Thyroid gland (tissue), 4 donors: ENCODE measurements at regions not wholly inside any gene's neighbourhood (a gene's known extent, or its start where the extent isn't known, plus 50 kb on each side); places are given as distances from the start of the nearest gene placed in this dataset.

ENCODE experiments used
- DNase-seq, 2 donors: peaks; one replicate each; pipeline ENCODE4 v3.0.0-alpha.2; 2019
- H3K27ac ChIP-seq, 3 donors: fragments of 200-600 bp; sonication (generic); 1 replicate in 2 of 3; 2 replicates in 1 of 3; pipeline ENCODE4 v1.5.1; 2016 to 2019; ENCODE audit warnings: mild to moderate bottlenecking in 1 of 3, moderate library complexity in 1 of 3
- H3K27me3 ChIP-seq: fragments of 200-600 bp; sonication (generic); one replicate; pipeline ENCODE4 v1.5.1; 2019
- H3K36me3 ChIP-seq, 2 donors: fragments of 200-600 bp; sonication (generic); one replicate each; pipeline ENCODE4 v1.5.1; 2016 to 2019
- H3K4me1 ChIP-seq, 2 donors: fragments of 200-600 bp; sonication (generic); one replicate each; pipeline ENCODE4 v1.5.1; 2017 to 2019
- H3K4me3 ChIP-seq, 3 donors: fragments of 200-600 bp; sonication (generic); replicated peaks in 1 of 3; 1 replicate in 2 of 3; 2 replicates in 1 of 3; pipeline ENCODE4 v1.5.1; 2016; ENCODE audit warnings: mild to moderate bottlenecking in 1 of 3
- H3K9me3 ChIP-seq: fragments of 200-600 bp; sonication (generic); one replicate; pipeline ENCODE4 v1.5.1; 2017
- POLR2A ChIP-seq, 2 donors: fragments of 450-650 bp; IDR thresholded peaks; one replicate each; pipeline ENCODE4 v1.6.1; 2017; ENCODE audit warnings: antibody characterized with exemption in 2 of 2, mild to moderate bottlenecking in 2 of 2, moderate library complexity in 1 of 2
- WGBS, 2 donors: methylation state at CpG; one replicate each; pipeline ENCODE4 v1.1.5; 2017; 5-methylcytosine and 5-hydroxymethylcytosine counted together
- intact Hi-C: fragments of 100-400 bp; cut with DNase I; formaldehyde crosslinking; loops from one replicate; pipeline ENCODE4 v1.15.1; 2023
- TF ChIP-seq, protein P1 (sequence below), 6 experiments: fragments of 200-600 bp in 3 of 6; fragments of 450-650 bp in 3 of 6; sonication (generic) in 3 of 6; IDR thresholded peaks; one replicate each; pipeline ENCODE4 v1.5.1; 2016 to 2019; ENCODE audit warnings: antibody characterized with exemption in 6 of 6, mild to moderate bottlenecking in 2 of 6, inconsistent platforms in 1 of 6, moderate library complexity in 1 of 6

DNA sequence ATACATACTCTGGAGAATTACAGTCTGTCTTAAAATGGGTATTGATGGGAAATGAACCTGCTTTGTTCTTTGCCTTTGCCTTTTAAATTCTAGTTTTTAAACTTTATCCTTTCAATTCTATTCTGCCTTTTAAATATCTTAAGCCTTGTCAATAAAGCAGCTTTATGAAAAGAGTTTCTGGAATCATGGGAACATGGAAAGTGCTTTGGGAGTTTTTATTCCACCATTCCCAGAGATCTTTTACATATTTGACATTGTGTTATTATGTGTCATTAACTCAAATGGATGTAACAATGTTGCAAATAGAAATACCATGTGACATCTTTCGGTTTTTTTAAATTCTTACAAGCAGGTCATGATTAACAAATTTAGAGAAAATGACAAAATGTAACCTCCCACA is 555.7 kb upstream of the ANO3 start:
- Histone ChIP-seq H3K27me3 (no peaks in the 10 kb centered on the region), H3K27ac (no peak overlapping the region), H3K4me3 (no peak overlapping the region), H3K9me3 (no peaks in the 10 kb centered on the region), H3K4me1 (no peaks in the 10 kb centered on the region), H3K36me3 (no peaks in the 10 kb centered on the region)
- intact Hi-C loops: no loop called here
- TF ChIP-seq, protein P1, sequence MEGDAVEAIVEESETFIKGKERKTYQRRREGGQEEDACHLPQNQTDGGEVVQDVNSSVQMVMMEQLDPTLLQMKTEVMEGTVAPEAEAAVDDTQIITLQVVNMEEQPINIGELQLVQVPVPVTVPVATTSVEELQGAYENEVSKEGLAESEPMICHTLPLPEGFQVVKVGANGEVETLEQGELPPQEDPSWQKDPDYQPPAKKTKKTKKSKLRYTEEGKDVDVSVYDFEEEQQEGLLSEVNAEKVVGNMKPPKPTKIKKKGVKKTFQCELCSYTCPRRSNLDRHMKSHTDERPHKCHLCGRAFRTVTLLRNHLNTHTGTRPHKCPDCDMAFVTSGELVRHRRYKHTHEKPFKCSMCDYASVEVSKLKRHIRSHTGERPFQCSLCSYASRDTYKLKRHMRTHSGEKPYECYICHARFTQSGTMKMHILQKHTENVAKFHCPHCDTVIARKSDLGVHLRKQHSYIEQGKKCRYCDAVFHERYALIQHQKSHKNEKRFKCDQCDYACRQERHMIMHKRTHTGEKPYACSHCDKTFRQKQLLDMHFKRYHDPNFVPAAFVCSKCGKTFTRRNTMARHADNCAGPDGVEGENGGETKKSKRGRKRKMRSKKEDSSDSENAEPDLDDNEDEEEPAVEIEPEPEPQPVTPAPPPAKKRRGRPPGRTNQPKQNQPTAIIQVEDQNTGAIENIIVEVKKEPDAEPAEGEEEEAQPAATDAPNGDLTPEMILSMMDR (IDR thresholded peaks at IDR 0.05): no peak
- no peak for TF ChIP-seq POLR2A (IDR thresholded peaks at IDR 0.05)
- no peak for DNase-seq
- WGBS, 2 donors: 86 to 94% methylated on average over 1 of the region's 1 CpG

GRCh38 chr11:25777343-25777742 is 554.6 kb upstream of the ANO3 start:
- TF ChIP-seq, protein P1 (IDR thresholded peaks at IDR 0.05): no peak
- TF ChIP-seq POLR2A (IDR thresholded peaks at IDR 0.05): no peak
- no peak for DNase-seq
- WGBS, 2 donors: 64 to 96% methylated on average over 2 of the region's 2 CpGs
- H3K36me3 ChIP-seq: no peaks in the 10 kb centered on the region
- H3K27ac ChIP-seq: no peak overlapping the region
- H3K4me1 ChIP-seq: no peaks in the 10 kb centered on the region
- intact Hi-C loops: no loop called here
- H3K27me3 ChIP-seq: no peaks in the 10 kb centered on the region
- no peaks in the 10 kb centered on the region for H3K9me3 ChIP-seq
- no peak overlapping the region for H3K4me3 ChIP-seq

- H3K27me3 ChIP-seq: no peaks in the 10 kb centered on the region
Observed at GRCh38 chr11:25779033-25779432, 552.9 kb upstream of the ANO3 start.

GRCh38 chr11:25787416-25787815 is 544.5 kb upstream of the ANO3 start:
- intact Hi-C loops: no loop called here
- H3K27ac ChIP-seq: no peak overlapping the region
- no peaks in the 10 kb centered on the region for H3K27me3 ChIP-seq
- peaks cover 7 to 14% of the 10 kb centered on the region in 2 donors for H3K4me1 ChIP-seq
- no peak overlapping the region for H3K4me3 ChIP-seq
- no peak for DNase-seq
- H3K36me3 ChIP-seq: no peaks in the 10 kb centered on the region
- 56 to 62% methylated on average over 3 of the region's 3 CpGs for WGBS, 2 donors
- TF ChIP-seq, protein P1 (IDR thresholded peaks at IDR 0.05): no peak
- no peak for TF ChIP-seq POLR2A (IDR thresholded peaks at IDR 0.05)
- H3K9me3 ChIP-seq: no peaks in the 10 kb centered on the region

More at GRCh38 chr11:25779033-25779432, 552.9 kb upstream of the ANO3 start:
- WGBS, 2 donors: 74 to 87% methylated on average over 1 of the region's 1 CpG
- Histone ChIP-seq H3K4me3 (no peak overlapping the region), H3K36me3 (no peaks in the 10 kb centered on the region), H3K9me3 (no peaks in the 10 kb centered on the region), H3K27ac (no peak overlapping the region), H3K4me1 (no peaks in the 10 kb centered on the region)
- intact Hi-C loops: no loop called here
- no peak for DNase-seq
- TF ChIP-seq, protein P1 (IDR thresholded peaks at IDR 0.05): no peak
- no peak for TF ChIP-seq POLR2A (IDR thresholded peaks at IDR 0.05)

DNA sequence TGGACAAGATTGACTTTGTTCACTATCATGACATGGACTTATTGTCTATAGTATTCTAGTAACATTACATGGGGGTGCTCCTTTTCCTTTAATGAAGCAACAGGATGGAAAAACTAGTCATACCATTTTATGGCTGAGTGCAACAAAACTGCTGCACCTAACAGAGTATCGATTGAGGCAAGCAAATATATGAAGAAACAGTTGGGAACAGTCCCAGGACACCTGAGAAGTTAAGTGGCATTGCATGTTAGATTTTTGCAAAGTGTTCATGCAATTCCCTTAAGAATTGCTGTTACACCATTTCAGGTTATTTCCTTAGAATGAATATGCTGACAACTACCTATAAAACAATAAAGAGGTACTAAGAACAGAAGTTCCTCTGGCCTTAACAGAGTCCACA is 541.5 kb upstream of the ANO3 start:
- Histone ChIP-seq H3K9me3 (no peaks in the 10 kb centered on the region), H3K27ac (peak overlapping the region in 1 of 3 donors; percentile 27), H3K27me3 (no peaks in the 10 kb centered on the region), H3K4me3 (no peak overlapping the region), H3K36me3 (no peaks in the 10 kb centered on the region), H3K4me1 (peaks cover 7 to 14% of the 10 kb centered on the region in 2 donors)
- DNase-seq: peak in 1 of 2 donors; percentile 12
- intact Hi-C loops: no loop called here
- TF ChIP-seq POLR2A (IDR thresholded peaks at IDR 0.05): no peak
- TF ChIP-seq, protein P1 (IDR thresholded peaks at IDR 0.05): no peak
- WGBS, 2 donors: 39 to 40% methylated on average over 1 of the region's 1 CpG
